HG03097 (cell line): ENCODE measurements at regions not wholly inside any gene's neighbourhood (a gene's known extent, or its start where the extent isn't known, plus 50 kb on each side); places are given as distances from the start of the nearest gene placed in this dataset.

Experiments used
- ATAC-seq: cut with Tn5 transposase; IDR thresholded peaks from one replicate; pipeline ENCODE4 v1.9.1; 2021; ENCODE audit not compliant: unreplicated experiment, low FRiP score

- ATAC-seq, result no peak
Observed at GRCh38 chr6:43986177-43986825, 141.0 kb downstream of the MRPL14 start.

DNA sequence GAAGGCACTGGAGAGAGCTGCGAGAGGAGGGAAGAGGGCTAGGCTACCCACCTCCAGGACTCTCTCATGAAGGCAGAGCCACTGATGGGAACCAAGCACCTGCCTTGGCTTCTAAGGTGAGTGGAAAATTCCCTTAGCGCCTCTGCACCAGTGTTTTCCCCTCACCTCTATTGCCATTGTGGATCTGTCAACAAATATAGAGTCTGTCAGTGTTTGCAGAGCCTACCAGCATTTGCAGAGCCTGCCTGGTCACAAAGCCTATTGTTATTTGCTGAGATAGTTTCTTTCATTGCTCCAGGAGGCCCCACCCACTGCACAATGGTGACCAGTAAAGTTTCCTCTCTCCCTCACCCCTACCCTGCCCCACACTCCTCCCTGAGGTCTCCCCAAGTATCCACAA, 141.9 kb downstream of the MRPL14 start:
- ATAC-seq, result no peak

DNA sequence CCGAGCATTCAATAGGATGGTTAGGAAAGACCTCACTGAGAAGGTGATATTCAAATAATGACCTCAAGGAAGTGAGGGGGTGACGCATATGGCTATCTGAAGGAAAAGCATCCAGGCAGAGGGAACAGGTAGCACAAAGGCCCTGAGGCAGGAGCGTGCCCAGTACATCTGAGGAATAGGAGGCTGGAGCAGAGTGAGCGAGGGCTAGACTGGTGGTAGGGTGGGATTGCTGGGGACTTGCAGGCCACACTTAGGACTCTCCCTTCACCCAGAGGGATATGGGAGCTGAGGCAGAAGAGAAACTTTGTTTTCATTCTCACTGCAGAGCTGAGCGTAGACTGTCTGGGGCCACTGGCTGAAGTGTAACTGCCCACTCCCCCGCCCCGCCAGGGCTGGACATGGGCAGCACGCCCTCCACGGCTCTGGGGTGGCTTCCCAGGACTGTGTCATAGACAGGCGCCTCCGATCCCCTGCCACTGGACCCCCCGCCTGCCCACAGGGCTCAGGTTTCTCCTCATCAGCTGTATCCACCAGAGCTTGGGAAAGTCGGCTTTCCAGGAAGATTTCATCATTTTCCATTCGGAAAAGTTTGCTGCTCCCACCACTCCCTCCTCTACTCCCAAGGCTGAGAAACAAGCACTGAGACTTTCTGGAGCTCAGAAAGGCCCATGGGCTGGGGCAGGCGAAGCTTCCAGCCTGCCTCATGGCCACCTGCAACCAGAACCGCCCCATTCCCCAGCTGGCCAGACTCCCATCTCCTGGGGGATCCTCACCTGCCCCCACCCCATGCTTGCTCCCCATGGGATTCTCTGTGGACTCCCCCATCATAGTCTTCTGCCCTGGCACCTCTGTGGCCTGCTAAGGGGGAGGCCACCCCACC, 142.6 kb downstream of the MRPL14 start:
- ATAC-seq, result no peak

DNA sequence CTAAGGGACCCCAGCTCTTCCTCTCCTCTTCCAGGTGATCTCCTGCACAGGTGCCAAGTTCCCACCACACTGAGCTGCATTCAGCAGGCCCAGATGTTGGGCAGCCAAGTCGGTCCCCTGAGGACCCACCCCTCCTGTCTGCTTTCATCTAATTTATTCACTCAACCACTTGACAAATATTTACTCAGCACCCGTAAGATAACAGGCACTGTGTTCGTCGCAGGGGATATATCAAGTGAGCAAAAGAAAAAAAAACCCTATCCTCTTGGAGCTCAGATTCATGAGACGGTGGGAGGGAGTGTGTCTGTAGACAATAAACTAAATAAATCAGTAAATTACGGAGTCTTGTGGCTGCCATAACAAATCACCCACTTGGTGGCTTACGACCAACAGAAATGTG, 143.6 kb downstream of the MRPL14 start:
- no peak for ATAC-seq

GRCh38 chr6:43983191-43983590, 144.1 kb downstream of the MRPL14 start:
- ATAC-seq, result no peak

GRCh38 chr6:43982084-43982625, 145.1 kb downstream of the MRPL14 start:
- no peak for ATAC-seq

GRCh38 chr6:43981363-43981990, 145.8 kb downstream of the MRPL14 start:
- ATAC-seq, result no peak

DNA sequence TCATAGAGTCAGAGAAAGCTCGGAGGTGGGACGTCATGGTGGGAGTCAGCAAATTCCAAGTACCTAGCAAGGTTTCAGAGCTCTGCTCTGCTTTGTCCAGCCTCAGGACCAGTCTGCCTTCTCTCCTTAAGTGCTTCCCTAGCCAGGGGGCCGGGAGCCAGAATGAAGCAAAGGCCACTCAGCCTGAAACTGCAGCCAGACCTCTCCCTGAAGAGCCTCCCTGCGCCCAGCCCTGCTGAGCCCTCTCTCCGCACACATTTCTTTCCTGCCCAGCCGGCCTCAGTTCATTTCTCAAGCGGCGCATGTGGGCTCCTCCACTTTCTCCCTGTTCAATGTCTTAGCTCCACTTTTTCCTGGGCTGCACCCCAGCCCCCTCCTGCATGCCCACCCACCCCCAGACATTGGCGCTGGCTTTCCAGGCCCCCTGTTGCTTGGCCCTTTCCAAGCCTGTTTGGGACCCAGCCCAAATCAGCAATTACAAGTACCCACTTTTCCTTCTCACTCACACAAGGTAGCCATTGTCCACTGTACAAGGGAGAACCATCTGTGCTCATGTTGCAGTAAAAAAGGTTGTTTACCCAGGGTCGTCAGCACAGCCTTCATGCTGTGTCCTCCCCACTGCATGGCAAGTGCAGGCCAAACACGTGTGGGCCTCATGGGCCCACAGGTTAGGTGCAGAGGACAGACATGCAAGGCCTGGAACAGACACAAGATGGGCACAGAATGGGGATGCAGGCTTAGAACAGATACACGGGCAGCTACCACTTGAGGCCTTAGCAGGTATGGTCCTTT, 147.1 kb downstream of the MRPL14 start:
- ATAC-seq, result no peak

- no peak for ATAC-seq
Observed at GRCh38 chr6:43979525-43979924, 147.7 kb downstream of the MRPL14 start.

GRCh38 chr6:43978473-43979346, 148.5 kb downstream of the MRPL14 start:
- no peak for ATAC-seq

DNA sequence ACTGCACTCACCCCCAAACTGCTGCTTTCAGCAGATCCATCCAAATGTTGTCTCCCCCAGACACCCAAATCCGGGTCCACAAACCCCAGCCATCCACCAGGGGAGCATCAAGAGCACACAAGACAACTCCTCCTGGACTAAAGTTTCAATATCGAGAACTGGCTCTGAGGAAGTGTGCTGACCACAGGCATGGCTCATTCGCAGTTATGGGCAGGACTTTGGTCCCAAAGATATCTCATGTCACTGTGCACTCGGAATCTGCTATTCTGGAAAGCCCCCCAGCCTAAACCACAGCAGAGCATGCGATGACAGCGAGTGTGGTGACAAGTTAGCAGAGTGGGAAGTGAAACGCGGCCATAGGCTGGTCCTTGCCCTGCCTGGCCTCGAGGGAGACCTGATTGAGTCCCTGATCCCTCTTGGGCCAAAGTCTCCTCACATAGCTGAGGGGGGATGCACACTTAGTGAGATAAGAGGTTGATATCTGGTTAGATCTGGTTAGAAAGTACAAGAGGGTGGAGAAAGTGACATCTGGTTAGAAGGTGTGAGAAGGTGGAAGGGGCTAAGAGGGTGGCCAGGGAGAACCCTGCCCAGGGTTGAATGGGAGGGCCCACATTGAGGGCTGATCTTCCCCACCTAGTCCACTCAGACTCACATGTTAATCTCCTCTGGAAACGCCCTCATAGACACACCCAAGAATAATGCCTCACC, 149.7 kb downstream of the MRPL14 start:
- no peak for ATAC-seq

DNA sequence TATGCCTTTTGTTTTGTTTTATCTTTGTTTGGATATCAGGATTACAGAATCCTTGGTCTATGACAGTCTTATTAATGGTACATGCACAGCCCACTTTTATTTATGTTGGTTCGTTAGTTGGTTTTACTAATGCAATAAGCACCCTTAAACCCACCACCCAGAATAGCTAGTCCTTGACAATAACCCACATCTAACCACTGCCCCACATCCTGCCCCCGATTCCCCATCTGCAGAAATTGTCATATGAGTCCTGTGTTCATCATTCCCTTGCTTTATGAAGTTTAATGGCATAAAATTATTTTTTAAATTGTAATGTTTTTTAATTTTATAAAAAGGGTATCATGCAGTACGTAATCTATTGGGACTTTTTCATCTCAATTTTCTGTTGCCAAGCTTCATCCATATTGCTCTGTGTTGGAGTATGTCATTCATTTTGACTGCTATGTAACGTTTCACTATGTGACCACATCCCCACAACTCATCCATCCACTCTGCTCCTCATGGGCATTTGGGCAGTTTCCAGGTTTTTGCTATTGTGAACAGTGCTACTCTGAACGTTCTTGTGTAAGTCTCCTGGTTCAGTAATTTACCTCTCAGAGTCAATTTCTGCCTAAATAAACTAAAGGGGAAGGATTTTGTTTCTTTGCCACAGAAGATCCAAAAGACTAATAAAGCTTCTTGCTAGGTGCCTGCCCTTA, 150.4 kb downstream of the MRPL14 start:
- no peak for ATAC-seq

DNA sequence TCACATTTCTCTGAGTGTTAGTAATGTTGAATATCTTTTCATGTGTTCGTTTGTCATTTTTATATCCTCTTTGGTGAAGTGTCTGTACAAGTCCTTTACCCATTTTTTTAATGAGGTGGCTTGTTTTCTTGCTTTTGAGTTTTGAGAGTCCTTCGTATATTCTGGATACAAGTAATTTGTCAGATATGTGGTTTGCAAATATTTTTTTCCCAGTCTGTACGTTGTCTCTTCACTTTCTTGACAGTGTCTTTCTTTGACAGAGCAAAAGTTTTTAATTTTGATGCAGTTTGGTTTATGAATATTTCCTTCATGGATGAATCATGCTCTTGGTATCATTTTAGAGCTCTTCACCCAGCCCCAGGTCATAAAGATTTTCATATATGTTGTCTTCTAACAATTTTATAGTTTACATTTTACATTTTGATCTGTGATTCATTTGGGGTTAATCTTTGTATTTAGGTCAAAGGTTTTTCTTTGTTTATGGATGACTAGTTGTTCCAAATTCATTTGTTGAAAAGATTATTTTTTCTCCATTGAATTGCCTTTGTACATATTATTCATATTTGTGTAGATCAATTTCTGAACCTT, 152.5 kb downstream of the MRPL14 start:
- no peak for ATAC-seq

- no peak for ATAC-seq
Observed at GRCh38 chr6:43973357-43973756, 153.9 kb downstream of the MRPL14 start.

GRCh38 chr6:43972913-43973300, 154.3 kb downstream of the MRPL14 start:
- no peak for ATAC-seq

GRCh38 chr6:43972179-43972912, 154.9 kb downstream of the MRPL14 start:
- no peak for ATAC-seq

DNA sequence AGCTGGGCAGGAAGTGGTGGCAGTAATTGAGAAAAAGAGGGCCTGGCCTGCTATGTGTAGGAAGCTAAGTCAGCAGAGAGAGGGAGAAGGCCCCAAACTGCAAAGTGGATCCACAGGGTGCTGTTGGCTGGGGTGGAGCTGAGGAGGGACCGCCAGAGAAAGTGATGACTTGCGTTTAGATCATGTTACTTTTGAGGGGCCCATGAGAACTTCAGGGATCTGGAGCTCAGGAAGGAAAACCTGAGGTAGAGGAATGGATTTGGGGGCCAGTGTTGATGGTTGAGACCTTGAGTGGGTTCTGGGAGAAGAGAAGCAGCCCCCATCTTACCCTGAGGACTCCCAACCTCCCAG, 155.5 kb downstream of the MRPL14 start:
- ATAC-seq, result no peak
